ENCODE measurements at regions not wholly inside any gene's neighbourhood (a gene's known extent, or its start where the extent isn't known, plus 50 kb on each side); places are given as distances from the start of the nearest gene placed in this dataset.

- TF ChIP-seq CTCF (IDR thresholded peaks at IDR 0.05; ENCODE audit: low read depth, low read length, missing input control) (no peak), REST (IDR thresholded peaks at IDR 0.05) (no peak), ZBTB33 (IDR thresholded peaks at IDR 0.05) (no peak)
Observed at GRCh38 chr20:7193681-7194080, 426.2 kb downstream of the BMP2 start.

All from liver (tissue), 2 donors.